BLaER1 treated with 17β-estradiol and CSF1 and Interleukin-3, amounts not matched to agents 10 nM and 100 nM (cell line): ENCODE measurements at regions not wholly inside any gene's neighbourhood (a gene's known extent, or its start where the extent isn't known, plus 50 kb on each side); places are given as distances from the start of the nearest gene placed in this dataset.

ENCODE experiments used
- H3K27ac ChIP-seq, 11 experiments: shearing (Covaris generic); formaldehyde crosslinking; 2 replicates each; pipeline ENCODE4 v1.8.1; 2022
- H3K27me3 ChIP-seq, 11 experiments: shearing (Covaris generic); formaldehyde crosslinking; 2 replicates each; pipeline ENCODE4 v1.8.1; 2022
- H3K36me3 ChIP-seq, 11 experiments: shearing (Covaris generic); formaldehyde crosslinking; 2 replicates each; pipeline ENCODE4 v1.8.1; 2022
- H3K4me1 ChIP-seq, 10 experiments: shearing (Covaris generic); formaldehyde crosslinking; 2 replicates each; pipeline ENCODE4 v1.8.1; 2022
- H3K4me2 ChIP-seq, 11 experiments: shearing (Covaris generic); formaldehyde crosslinking; 2 replicates each; pipeline ENCODE4 v1.8.1; 2022
- H3K4me3 ChIP-seq, 10 experiments: shearing (Covaris generic); formaldehyde crosslinking; 2 replicates each; pipeline ENCODE4 v1.8.1; 2022
- H3K9ac ChIP-seq, 11 experiments: shearing (Covaris generic); formaldehyde crosslinking; 2 replicates each; pipeline ENCODE4 v1.8.1; 2022
- H3K9me3 ChIP-seq, 11 experiments: shearing (Covaris generic); formaldehyde crosslinking; replicated peaks in 1 of 11; 2 replicates each; pipeline ENCODE4 v1.8.1; 2022
- H4K20me1 ChIP-seq, 11 experiments: shearing (Covaris generic); formaldehyde crosslinking; 2 replicates each; pipeline ENCODE4 v1.8.1; 2022
- Cebpa-rat ChIP-seq, 11 experiments: shearing (Covaris generic); IDR thresholded peaks; 2 replicates each; pipeline ENCODE4 v1.8.1; 2022

- Histone ChIP-seq H4K20me1 (no peaks in the 10 kb centered on the region; a peak in 1 of 22 replicates), H3K9me3 (peaks cover 0 to 6% (median 0%) of the 10 kb centered on the region in 11 experiments; a peak in 1 of 22 replicates), H3K4me3 (no peak overlapping the region), H3K4me2 (no peak overlapping the region), H3K36me3 (no peaks in the 10 kb centered on the region), H3K4me1 (no peaks in the 10 kb centered on the region), H3K27me3 (no peaks in the 10 kb centered on the region), H3K27ac (no peak overlapping the region), H3K9ac (no peak overlapping the region)
- TF ChIP-seq Cebpa-rat (IDR thresholded peaks at IDR 0.05): no peak
Observed at GRCh38 chr9:3608011-3608410, 82.2 kb upstream of the RFX3 start.

GRCh38 chr9:3600672-3601071, 74.9 kb upstream of the RFX3 start:
- H3K4me1 ChIP-seq: no peaks in the 10 kb centered on the region
- H3K27ac ChIP-seq: no peak overlapping the region
- H3K27me3 ChIP-seq: no peaks in the 10 kb centered on the region
- H3K9ac ChIP-seq: no peak overlapping the region
- H3K4me3 ChIP-seq: no peak overlapping the region
- no peak overlapping the region for H3K4me2 ChIP-seq
- H3K9me3 ChIP-seq: no peaks in the 10 kb centered on the region
- TF ChIP-seq Cebpa-rat (IDR thresholded peaks at IDR 0.05): no peak
- H3K36me3 ChIP-seq: no peaks in the 10 kb centered on the region
- no peaks in the 10 kb centered on the region for H4K20me1 ChIP-seq

GRCh38 chr9:3597792-3598191, 72.0 kb upstream of the RFX3 start:
- Histone ChIP-seq H3K4me2 (no peak overlapping the region), H3K4me3 (no peak overlapping the region), H3K9me3 (no peaks in the 10 kb centered on the region), H3K27me3 (no peaks in the 10 kb centered on the region), H3K9ac (no peak overlapping the region), H3K36me3 (no peaks in the 10 kb centered on the region), H3K4me1 (no peaks in the 10 kb centered on the region), H3K27ac (no peak overlapping the region), H4K20me1 (no peaks in the 10 kb centered on the region)
- TF ChIP-seq Cebpa-rat (IDR thresholded peaks at IDR 0.05): no peak

- no peak overlapping the region for H3K4me3 ChIP-seq
- no peaks in the 10 kb centered on the region for H3K27me3 ChIP-seq
- peaks cover 25 to 47% (median 38%) of the 10 kb centered on the region in 11 experiments for H3K9me3 ChIP-seq
- H3K9ac ChIP-seq: no peak overlapping the region
- TF ChIP-seq Cebpa-rat (IDR thresholded peaks at IDR 0.05): no peak
- H3K4me1 ChIP-seq: no peaks in the 10 kb centered on the region
- H3K27ac ChIP-seq: no peak overlapping the region
- H3K36me3 ChIP-seq: peaks cover 0 to 5% (median 0%) of the 10 kb centered on the region in 11 experiments; a peak in 5 of 22 replicates
- H3K4me2 ChIP-seq: no peak overlapping the region
- H4K20me1 ChIP-seq: no peaks in the 10 kb centered on the region
Observed at GRCh38 chr9:3586066-3586465, 60.3 kb upstream of the RFX3 start.

GRCh38 chr9:3585606-3586005, 59.8 kb upstream of the RFX3 start:
- H3K27me3 ChIP-seq: no peaks in the 10 kb centered on the region
- TF ChIP-seq Cebpa-rat (IDR thresholded peaks at IDR 0.05): no peak
- H3K4me2 ChIP-seq: no peak overlapping the region
- H3K36me3 ChIP-seq: peaks cover 0 to 8% (median 3%) of the 10 kb centered on the region in 11 experiments; a peak in 5 of 22 replicates
- H3K9me3 ChIP-seq: peaks cover 29 to 48% (median 43%) of the 10 kb centered on the region in 11 experiments
- no peaks in the 10 kb centered on the region for H3K4me1 ChIP-seq
- H3K4me3 ChIP-seq: no peak overlapping the region
- no peak overlapping the region for H3K27ac ChIP-seq
- no peaks in the 10 kb centered on the region for H4K20me1 ChIP-seq
- H3K9ac ChIP-seq: no peak overlapping the region

- Histone ChIP-seq H3K36me3 (peaks cover 0 to 15% (median 3%) of the 10 kb centered on the region in 11 experiments; a peak in 7 of 22 replicates), H4K20me1 (no peaks in the 10 kb centered on the region), H3K27me3 (no peaks in the 10 kb centered on the region), H3K27ac (no peak overlapping the region), H3K4me1 (peaks cover 0 to 23% (median 4%) of the 10 kb centered on the region in 10 experiments; a peak in 10 of 20 replicates), H3K9me3 (peaks cover 34 to 46% (median 43%) of the 10 kb centered on the region in 11 experiments), H3K9ac (no peak overlapping the region), H3K4me2 (peak overlapping the region in 2 of 11 experiments; percentile 15 to 17; a peak in 2 of 22 replicates), H3K4me3 (no peak overlapping the region)
- no peak for TF ChIP-seq Cebpa-rat (IDR thresholded peaks at IDR 0.05)
Observed at GRCh38 chr9:3578786-3579185, 53.0 kb upstream of the RFX3 start.

GRCh38 chr9:3576328-3576727, 50.5 kb upstream of the RFX3 start:
- Histone ChIP-seq H3K4me2 (peak overlapping the region in 5 of 11 experiments; percentile 16 to 75 (median 43); a peak in 7 of 22 replicates), H3K9ac (no peak overlapping the region; a peak in 1 of 22 replicates), H3K27ac (peak overlapping the region in 5 of 11 experiments; percentile 24 to 59 (median 48); a peak in 8 of 22 replicates), H3K27me3 (no peaks in the 10 kb centered on the region), H3K4me1 (peaks cover 0 to 23% (median 4%) of the 10 kb centered on the region in 10 experiments; a peak in 10 of 20 replicates), H3K4me3 (no peak overlapping the region), H4K20me1 (no peaks in the 10 kb centered on the region), H3K9me3 (peaks cover 20 to 26% (median 24%) of the 10 kb centered on the region in 11 experiments), H3K36me3 (peaks cover 0 to 15% (median 3%) of the 10 kb centered on the region in 11 experiments; a peak in 7 of 22 replicates)
- no peak for TF ChIP-seq Cebpa-rat (IDR thresholded peaks at IDR 0.05)

GRCh38 chr9:3575821-3576220, 50.0 kb upstream of the RFX3 start:
- peak overlapping the region in 5 of 11 experiments; percentile 16 to 75 (median 43); a peak in 7 of 22 replicates for H3K4me2 ChIP-seq
- peaks cover 0 to 23% (median 4%) of the 10 kb centered on the region in 10 experiments; a peak in 10 of 20 replicates for H3K4me1 ChIP-seq
- no peak for TF ChIP-seq Cebpa-rat (IDR thresholded peaks at IDR 0.05)
- no peaks in the 10 kb centered on the region for H4K20me1 ChIP-seq
- H3K27me3 ChIP-seq: no peaks in the 10 kb centered on the region
- peaks cover 15 to 21% (median 19%) of the 10 kb centered on the region in 11 experiments for H3K9me3 ChIP-seq
- no peak overlapping the region for H3K4me3 ChIP-seq
- no peak overlapping the region; a peak in 1 of 22 replicates for H3K9ac ChIP-seq
- H3K36me3 ChIP-seq: peaks cover 0 to 13% (median 0%) of the 10 kb centered on the region in 11 experiments; a peak in 4 of 22 replicates
- H3K27ac ChIP-seq: peak overlapping the region in 5 of 11 experiments; percentile 24 to 59 (median 48); a peak in 8 of 22 replicates
